ENCODE measurements at regions not wholly inside any gene's neighbourhood (a gene's known extent, or its start where the extent isn't known, plus 50 kb on each side); places are given as distances from the start of the nearest gene placed in this dataset.

- no peak for TF ChIP-seq CHD7 (IDR thresholded peaks at IDR 0.05; ENCODE audit: insufficient replicate concordance, low read length)
- no peak for TF ChIP-seq MAX (IDR thresholded peaks at IDR 0.05)
- no peak for TF ChIP-seq NANOG (IDR thresholded peaks at IDR 0.05; ENCODE audit: insufficient read depth, low read depth, low read length, poor library complexity, severe bottlenecking)
These were observed 847.4 kb downstream of the IGSF11 start (continued) for GRCh38 chr3:118187221-118187620.
